ENCODE measurements at regions not wholly inside any gene's neighbourhood (a gene's known extent, or its start where the extent isn't known, plus 50 kb on each side); places are given as distances from the start of the nearest gene placed in this dataset.

- TF ChIP-seq, protein P1, sequence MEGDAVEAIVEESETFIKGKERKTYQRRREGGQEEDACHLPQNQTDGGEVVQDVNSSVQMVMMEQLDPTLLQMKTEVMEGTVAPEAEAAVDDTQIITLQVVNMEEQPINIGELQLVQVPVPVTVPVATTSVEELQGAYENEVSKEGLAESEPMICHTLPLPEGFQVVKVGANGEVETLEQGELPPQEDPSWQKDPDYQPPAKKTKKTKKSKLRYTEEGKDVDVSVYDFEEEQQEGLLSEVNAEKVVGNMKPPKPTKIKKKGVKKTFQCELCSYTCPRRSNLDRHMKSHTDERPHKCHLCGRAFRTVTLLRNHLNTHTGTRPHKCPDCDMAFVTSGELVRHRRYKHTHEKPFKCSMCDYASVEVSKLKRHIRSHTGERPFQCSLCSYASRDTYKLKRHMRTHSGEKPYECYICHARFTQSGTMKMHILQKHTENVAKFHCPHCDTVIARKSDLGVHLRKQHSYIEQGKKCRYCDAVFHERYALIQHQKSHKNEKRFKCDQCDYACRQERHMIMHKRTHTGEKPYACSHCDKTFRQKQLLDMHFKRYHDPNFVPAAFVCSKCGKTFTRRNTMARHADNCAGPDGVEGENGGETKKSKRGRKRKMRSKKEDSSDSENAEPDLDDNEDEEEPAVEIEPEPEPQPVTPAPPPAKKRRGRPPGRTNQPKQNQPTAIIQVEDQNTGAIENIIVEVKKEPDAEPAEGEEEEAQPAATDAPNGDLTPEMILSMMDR (IDR thresholded peaks at IDR 0.05; ENCODE audit: poor library complexity) = no peak
- no peak for TF ChIP-seq EZH2 (IDR thresholded peaks at IDR 0.05; ENCODE audit: borderline replicate concordance)
These were observed 128.7 kb upstream of the GLI2 start for GRCh38 chr2:120606931-120607330.

Data from hepatocyte (in vitro differentiated cells).